Activated CD4-positive, CD25-positive, alpha-beta regulatory T cell treated with anti-CD3 and anti-CD28 coated beads, Interleukin-2, amount 50 U/mL, for 72 hours (primary cell): ENCODE measurements at regions not wholly inside any gene's neighbourhood (a gene's known extent, or its start where the extent isn't known, plus 50 kb on each side); places are given as distances from the start of the nearest gene placed in this dataset.

Experiments used
- DNase-seq: peaks from one replicate; pipeline ENCODE4 v3.0.0; 2021

DNA sequence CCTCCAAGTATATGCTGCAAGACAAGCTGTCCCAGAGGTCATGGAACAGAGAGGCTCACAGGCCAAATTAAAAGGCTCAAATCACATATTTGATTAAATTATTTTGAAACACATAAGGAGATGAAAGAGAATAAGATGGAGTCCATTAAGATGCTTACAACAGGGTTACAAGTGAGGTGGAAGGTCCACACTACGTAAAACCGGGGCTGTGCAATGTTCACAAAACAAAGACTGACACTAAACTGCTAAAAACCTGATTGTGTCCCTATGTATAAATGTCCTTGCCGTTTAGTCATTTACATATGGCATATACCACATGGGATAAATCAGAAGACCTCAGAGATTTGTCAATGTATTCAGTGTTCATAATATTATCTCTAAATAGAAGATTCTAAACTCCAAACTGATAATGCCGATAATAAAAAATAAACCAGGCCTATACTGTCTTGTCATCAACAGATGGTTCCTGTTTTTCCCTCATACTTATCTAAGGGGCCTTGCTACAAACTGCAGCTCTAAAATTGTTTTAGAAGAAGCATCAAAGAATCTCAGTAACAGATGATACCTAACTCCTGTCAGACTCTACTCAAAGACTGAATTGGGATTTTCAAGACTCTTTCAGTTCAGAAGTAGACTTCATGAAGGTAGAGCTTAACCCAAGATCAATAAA lies 51.8 kb upstream of the RIPOR2 start:
- no peak for DNase-seq

DNA sequence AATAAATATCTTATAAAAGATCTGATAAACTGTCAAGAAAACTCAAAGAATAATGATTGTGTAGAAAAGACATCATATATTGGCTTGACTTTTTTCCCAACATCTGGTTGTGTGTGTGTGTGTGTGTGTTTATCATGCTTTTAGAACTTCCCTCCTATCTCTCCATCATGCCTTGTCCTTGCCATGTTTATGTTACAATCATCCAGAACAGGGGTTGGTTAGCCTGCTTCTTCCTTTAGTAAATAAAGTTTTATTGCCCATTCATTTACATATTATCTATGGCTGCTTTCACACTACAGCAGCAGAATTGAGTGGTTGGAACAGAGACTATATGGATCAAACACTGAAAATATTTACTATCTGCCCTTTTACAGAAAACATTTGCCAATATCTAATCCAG lies 52.8 kb upstream of the RIPOR2 start:
- DNase-seq: no peak

DNA sequence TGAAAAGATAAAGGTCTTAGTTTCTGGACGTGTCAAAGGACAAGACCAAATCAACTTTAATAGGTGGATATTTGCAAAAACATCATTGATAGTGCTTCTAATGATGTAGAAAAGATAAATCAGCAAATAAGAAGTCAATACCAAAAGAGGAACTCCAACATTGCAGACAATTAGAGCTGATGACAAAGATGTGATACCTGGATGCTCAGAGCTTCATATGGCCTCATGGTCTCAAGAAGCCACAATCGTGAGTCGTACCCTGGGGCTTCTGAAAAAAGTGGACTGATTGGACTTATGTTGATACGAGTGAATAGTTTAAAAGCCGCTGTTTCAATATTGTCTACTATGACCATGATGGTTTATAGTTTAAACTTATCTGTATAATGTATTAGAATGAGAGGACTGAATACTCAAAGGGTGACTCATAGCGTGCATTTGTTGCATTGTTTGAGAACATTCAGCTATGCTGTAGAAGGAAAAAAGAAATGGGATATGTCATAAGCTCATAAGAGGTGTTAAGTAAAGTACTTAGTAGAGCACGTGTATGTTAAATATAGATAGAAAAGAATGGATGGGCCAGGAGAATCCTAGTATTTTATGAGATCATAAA lies 54.6 kb upstream of the RIPOR2 start:
- no peak for DNase-seq

DNA sequence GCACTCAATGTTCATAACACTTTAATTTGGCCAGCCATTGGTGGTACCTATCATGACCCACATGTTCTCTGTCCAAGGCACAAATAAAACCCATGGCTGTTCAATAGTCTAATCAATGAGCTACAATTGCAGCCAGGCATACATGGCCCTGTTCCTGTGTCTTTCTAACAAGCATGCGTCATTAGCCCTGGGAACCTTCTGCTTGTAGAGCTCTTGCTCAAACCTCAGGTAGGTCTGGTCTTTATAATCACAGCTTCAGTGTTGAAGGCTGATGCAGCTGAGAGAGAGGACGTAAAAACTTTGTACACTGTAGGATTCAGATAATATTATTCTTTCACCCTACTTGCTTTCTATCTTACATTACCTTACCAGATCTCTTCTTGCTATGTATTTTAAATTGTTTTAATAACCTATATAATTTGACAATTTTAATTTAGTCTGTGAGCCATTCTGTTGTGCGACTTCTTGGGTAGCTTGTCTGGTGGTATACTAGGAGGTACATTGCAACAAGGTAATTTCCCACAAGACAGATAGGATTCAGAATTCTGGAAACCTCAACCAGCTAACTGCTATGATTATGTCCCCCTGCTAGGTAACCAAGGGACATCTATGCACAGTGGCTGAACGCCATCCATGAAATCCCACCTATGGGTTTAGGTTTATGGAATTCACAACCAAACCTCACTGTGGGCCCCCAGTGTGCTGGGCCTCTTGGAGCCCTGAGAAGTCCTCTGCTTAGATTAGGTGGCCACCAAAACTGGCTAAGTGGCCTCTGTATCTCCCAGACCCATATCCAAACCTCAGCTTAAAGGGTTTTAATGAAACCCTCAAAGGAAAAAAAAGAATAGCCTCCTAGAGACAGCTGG lies 55.4 kb upstream of the RIPOR2 start:
- no peak for DNase-seq

DNA sequence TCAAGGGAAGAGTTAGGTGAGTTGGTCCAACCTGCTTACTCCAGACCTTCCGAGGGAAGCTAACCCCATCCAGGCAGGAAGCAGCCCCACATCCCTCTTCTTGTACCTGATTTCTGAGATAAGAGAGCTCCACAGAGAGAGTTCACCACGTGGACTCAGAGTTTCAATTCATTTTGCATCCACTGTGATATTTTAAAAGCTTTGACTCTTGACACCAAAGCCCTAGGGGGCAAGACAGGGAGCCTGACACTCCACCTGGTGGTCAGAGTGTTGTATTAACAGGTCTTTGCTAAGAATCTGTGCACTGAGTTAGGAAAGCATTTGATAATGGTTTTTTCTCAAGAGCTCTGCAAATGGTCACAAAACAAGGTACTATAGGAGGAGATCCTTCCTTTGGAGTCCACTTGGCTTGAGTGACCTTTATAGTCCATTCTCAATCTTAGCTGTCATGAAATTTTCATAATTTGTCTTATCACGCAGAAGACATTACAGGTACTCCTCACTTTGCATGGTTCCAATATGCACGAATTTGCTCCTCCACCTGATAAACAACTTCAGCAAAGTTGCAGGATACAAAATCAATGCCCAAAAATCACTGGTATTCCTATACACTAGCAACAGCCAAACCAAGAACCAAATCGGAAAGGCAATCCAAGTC lies 56.2 kb upstream of the RIPOR2 start:
- peak; percentile 54 for DNase-seq

DNA sequence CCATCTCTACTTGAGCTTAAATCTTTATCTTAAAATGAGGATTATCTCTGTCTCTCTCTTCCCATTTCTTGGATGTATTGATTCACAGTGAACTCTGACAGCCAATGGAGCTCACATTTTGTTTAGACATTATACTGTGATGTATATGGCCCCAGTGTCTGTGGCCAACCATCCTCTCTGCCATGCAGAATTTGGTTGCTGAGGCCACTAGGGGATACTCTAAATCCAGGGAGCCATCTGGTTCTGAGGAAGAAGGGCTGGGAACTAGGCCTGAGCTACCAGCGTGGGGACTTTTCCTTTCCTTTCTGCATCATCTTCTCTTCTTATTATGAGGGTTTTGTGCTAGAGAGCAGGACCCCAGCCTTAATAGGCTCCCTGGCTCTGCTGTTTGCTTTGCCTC lies 59.1 kb upstream of the RIPOR2 start:
- DNase-seq: no peak

DNA sequence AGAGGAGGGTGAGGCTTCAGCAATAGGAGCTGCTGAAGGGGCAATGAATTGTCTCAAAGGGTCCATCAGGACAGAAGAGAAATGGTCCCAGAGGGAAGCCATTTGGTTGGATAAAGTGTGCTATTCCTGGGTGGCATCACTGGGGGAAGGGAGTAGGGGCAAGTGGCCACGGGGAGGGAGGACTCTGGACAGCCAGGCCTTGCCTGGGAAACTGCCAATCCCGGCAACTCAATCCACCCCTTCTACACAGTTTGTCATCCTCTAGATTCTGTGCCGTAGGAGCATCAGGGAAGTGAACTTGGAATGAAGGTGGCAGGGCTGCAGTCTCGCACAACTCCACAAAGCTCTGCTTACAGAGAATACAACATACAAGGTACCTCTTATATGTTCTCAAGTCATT lies 59.5 kb upstream of the RIPOR2 start:
- DNase-seq: no peak

DNA sequence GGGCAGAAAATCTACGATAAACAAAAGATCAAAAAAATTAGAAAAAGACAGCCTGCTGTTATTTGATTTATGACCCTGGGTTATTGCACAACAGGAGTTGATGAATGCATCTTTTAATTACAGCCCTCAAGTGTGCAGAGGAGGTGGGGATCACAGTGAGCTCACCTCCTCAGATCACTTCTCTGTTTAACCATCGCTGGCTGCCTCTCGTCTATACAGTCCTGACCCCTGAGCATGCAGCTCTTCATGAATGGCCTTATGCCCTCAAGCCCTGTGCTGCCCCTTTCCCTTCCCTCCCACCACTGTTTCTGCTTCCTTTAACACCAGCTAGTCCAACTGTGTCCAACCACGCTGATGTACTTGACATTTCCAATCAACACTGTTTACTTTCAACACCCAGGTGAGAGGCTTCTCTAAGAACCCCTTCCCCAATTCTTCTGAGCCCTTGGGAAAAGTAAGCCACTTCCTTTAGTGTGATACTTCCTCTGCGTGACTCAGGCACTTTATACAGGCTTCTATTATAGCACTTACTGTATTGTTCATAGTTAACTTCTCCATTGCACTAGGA lies 60.6 kb upstream of the RIPOR2 start:
- DNase-seq: no peak

DNA sequence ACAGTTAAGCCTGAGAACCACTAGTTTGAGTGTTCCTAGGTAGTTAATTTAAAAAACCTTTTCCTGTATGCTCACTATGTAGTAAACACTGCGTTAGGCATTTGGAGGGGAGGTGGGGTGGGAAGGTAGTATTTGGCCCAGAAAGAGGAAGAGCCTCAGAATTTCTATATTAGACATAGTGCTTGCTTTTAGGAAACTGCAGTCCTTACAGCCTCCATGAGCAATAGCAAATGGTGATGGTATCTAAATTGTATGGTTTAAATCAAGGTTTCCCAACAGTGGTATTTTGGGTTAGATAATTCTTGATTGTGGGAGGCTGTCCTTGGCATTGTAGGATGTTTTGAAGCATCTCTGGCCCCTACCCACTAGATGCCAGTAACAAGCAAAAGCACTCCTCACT lies 61.5 kb upstream of the RIPOR2 start:
- DNase-seq: no peak

DNA sequence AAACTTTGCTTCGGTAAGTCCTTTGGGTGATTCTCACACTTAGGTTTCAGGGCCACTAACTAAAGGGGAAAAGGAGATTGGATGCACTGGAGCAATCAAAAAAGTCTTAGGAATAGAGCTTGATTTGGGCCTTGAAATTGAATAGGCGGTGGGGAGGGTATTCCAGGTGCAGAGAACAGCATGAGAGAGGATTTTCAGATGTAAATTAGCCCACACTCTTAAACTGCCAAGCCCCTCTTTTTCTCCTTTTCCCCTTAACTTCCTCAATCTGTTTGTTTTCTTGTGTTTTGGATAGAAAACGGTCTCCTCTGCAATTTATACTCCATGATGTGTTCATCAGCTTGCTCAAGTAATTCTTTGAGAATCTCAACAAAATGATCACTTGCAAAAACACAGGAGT lies 62.1 kb upstream of the RIPOR2 start:
- DNase-seq: no peak

DNA sequence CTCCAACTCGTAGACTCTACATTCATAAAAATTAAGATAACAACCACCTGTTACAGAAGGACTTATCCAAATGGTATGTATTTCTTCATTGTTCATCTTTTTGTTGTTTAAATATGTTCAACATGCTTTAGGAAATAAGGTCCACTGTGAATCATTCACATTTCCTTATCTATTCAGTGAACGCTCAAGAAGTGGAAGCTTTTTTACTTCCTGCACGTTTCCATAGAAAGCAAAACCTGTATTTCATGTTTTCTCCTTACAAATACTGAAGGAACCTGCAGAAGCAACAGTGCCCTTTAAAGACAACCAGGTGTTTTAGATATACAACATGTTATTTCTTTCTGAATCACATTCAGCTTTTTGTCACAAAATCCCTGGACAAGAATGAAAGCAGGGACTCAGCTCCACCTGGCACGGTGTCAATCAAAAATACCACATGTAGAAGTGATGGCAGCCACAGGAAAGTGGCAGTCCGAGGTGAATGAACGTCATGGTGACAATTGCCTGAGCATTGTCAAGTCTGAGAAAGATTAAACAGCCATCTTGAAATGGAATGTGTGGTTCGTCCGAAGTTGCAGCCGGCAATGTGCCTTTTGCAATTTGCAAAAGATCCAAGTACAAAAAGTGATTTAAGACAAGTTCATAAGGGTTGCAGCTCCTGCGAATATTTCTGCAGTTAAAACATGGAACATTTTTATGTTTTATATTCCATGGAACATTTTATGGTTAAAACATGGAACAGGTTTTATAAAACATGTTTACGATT lies 66.7 kb upstream of the RIPOR2 start:
- DNase-seq: no peak

DNA sequence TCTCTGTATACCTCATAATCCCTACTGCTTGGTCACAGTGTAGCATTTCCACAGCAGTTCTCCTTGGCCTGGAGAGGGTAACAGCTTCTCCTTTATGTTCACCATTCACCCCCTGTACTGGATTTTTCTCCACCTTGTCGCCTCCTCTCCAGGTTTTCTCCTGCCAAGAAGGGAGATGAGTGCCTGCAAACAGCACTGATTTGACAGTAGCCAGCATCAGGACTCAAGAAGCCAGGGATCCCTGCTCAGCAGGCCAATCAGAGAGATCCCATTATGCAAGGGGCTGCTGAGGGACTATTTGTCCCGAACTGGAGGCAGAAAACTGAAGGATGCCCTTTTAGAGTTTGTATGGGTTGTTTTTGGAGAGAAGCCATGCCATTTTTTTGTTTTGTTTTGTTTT lies 68.6 kb upstream of the RIPOR2 start:
- no peak for DNase-seq

DNA sequence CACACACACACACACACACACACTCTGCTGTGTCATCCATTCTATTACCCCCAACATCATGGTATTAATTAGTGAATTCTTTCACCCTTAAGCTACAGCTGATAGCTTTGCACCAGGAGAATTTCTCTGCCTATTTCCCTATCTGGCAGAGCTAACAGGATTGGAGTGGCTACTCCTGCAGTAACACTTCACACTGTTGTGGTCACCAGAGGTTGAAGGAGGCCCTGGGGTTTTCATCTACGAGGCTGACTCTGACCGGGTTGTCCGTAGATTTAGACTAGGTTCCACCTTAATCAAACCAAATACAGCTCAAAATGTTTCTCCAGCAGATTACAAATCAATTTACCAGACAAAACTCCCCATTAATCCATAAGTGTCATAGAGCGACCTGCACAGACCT lies 69.2 kb upstream of the RIPOR2 start:
- DNase-seq: no peak

DNA sequence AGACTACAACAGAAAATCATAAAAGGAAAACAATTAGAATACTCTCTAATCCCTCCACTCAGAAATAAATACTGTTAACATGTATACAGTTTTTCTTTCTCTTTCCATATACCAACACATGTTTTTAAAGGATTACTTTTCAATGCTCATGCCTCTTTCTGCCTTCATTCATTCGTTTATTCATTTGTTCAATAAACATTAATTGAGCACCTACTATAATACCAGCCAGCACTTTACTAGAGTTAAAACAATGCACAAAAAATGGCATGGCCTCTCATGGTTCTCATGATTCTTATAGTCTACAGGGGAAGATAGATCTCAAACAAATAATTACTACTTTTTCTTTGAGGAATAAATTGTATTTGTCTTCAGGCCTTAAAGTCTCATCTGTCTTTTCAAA lies 70.3 kb upstream of the RIPOR2 start:
- DNase-seq: no peak

DNA sequence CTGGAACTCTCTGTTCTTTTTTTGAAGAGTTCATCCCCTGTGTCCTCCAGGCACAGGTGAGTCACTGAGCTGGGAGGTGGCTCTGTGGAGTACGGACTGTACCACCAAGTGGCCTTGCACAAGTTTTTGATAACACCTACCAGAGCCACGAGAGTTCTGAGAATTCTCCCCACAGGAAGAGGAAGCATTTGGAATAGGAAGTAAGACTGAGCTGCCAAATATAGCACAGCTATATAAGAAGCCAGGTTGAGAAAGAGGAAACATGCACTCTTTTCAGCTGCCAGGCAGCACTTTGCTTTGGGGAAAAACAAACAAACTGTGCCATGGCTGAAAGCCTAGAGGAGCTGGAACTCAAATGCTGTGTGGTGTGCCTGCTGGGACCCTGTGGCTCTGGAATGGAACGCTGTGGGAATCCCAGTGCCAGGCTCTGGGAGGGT lies 70.8 kb upstream of the RIPOR2 start:
- DNase-seq: no peak

DNA sequence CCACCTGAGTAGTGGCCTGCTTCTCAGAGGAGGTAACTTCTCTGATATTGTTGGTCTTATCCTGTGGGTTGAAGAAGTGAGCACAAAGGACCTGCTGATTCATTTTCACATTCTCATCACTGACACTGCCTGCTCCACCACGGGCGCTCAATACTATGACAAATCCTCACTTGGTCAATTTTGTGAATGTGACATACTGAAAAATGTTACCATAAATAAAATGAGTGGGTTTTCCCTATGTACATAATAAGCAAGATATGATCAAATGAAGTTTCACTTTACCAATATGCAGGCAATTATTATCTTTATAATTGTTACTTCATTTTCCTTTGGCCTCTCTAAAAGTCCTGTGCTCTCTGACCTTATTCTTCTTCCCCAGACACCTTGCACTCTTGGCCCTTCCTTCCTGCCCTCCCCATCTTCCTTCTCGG lies 71.5 kb upstream of the RIPOR2 start:
- no peak for DNase-seq

DNA sequence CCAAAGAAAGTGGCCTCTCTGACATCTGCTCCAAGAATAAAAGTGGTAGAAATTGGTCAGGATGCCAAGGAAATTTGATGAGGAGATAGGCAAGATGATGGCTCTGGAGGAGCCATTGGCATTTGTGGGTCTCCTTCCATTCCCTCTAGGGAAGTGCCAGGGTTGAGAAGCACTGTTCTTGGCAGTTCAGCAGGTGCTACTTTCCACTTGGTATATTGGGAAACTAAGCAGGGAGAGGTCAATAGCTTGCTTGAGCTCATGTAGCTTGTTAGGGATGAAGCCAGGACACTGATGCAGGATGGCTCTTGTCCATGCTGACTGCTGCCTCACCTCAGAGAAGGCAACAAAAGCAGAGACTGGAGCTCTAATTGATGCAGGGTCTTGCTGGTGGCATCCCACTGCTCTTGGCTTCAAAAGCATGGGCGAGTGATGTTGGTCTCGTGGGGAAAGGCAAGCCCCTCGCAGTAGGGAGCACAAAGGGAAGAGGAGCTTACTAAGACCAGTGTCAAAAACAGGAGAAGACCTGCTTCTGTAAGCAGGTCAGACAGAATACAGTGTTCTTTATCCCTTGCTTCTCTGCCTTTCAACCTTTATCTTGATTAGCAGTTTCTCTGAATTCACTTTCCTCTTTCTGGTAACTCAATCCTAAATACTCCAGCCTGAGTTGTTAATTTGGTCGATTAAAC lies 73.1 kb upstream of the RIPOR2 start:
- DNase-seq: no peak

DNA sequence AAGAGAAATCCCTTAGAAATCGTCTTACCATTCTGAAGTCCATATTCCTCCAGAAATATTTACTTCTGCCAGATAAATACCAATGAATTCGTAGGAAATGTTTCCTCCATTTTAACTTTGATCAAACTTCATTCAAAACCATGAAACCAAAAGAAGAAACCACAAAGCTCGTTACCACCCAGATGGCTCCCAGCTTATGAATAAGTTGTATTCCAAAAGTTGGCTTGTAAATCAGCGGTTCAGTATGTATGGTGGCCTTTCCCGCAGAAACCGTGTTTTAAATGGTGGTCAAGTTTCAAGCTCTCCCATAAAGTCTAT lies 73.6 kb upstream of the RIPOR2 start:
- no peak for DNase-seq

DNA sequence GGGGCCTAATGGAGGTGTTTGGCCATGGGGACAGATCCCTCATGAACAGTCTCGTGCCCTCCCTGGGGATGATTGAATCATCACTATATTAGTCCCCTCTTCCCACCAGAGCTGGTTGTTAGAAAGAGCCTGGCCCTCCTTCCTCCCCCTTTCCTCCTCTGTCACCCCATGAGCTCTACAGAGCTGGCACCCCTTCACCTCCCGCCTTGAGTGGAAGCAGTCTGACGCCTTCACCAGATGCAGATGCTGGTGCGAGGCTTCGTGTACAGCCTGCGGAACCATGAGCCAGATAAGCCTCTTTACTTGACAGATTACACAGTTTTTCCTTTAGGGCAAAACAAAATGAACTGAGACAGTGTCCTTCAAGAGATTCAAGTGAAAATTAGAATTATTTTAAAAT lies 74.4 kb upstream of the RIPOR2 start:
- DNase-seq: no peak

DNA sequence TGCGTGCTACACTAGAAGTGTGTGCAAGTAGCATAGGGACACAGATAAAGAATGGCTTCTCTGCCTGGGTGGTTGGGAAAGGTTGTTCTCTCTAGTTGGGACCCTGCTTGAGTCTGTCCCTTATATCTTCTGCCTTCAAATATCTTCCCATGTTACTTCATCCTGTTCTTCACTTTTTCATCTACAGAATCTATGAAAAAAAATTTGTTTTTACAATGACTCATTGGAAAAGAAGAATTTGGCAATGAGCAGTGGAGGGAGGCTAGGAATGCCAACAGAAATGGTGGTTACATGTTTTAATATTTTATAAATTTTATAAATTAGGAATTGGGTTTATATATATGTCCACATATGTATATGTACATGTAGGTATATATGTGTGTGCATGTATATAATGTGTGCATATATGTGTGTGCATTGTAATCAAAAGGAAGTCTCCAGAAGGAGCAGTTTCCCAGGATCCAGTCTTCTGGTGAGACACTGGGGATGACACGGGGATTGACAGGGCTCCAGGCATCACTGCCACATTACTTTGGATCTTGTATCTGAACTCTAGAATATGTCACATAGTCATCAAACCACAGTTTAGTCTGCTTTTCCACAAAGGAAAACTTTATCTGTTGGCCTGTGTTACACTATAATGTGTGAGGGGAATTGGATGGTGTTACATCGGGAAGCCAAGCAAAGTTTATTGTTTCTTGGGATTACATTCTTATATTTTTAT lies 75.3 kb upstream of the RIPOR2 start:
- DNase-seq: no peak

DNA sequence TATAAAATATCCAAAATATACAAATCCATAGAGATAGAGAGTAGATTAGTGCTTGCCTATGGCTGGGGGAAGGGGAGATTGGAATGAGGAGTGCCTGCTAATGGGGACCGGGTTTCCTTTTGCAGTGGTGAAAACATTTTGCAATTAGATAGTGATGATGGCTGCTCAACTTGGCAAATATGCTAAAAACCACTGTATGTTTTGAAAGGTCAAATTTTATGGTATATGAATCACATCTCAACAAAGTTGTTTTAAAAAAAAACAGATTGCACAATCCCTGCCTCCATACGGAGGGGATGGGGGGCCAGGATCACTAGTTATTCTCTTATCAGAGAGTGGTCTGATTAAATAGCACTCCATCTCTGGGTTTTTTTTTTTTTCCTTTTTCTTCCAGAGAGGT lies 76.9 kb upstream of the RIPOR2 start:
- no peak for DNase-seq
